Midbrain (tissue), 1 donor: ENCODE measurements at regions not wholly inside any gene's neighbourhood (a gene's known extent, or its start where the extent isn't known, plus 50 kb on each side); places are given as distances from the start of the nearest gene placed in this dataset.
A peak's percentile ranks its signal among the peaks of the same experiment; 100 is the strongest.

Experiments used
- DNase-seq: peaks from one replicate; lab custom pipeline; 2025; lab: John Stamatoyannopoulos, UW

- no peak for DNase-seq
These were observed 206.6 kb upstream of the GRIK3 start for GRCh38 chr1:37240897-37241296.

GRCh38 chr1:37242501-37242900 lies 208.2 kb upstream of the GRIK3 start:
- no peak for DNase-seq

GRCh38 chr1:37243368-37244082 lies 209.2 kb upstream of the GRIK3 start:
- DNase-seq: no peak

GRCh38 chr1:37244083-37244480 lies 209.8 kb upstream of the GRIK3 start:
- DNase-seq: no peak

GRCh38 chr1:37244815-37245214 lies 210.5 kb upstream of the GRIK3 start:
- DNase-seq: no peak

- no peak for DNase-seq
These were observed 212.3 kb upstream of the GRIK3 start for GRCh38 chr1:37246631-37247030.

- no peak for DNase-seq
These were observed 216.1 kb upstream of the GRIK3 start for GRCh38 chr1:37250371-37250770.

- DNase-seq: peak; percentile 63
These were observed 219.1 kb upstream of the ZC3H12A start for GRCh38 chr1:37255136-37255795.

- DNase-seq: no peak
These were observed 218.5 kb upstream of the ZC3H12A start for GRCh38 chr1:37255868-37256267.

- no peak for DNase-seq
These were observed 216.7 kb upstream of the ZC3H12A start for GRCh38 chr1:37257646-37258045.

- no peak for DNase-seq
These were observed 216.3 kb upstream of the ZC3H12A start for GRCh38 chr1:37258068-37258467.

GRCh38 chr1:37259019-37259418 lies 215.4 kb upstream of the ZC3H12A start:
- DNase-seq: no peak

- DNase-seq: no peak
These were observed 213.3 kb upstream of the ZC3H12A start for GRCh38 chr1:37261129-37261528.

GRCh38 chr1:37262439-37263170 lies 211.8 kb upstream of the ZC3H12A start:
- DNase-seq: no peak

- DNase-seq: no peak
These were observed 209.2 kb upstream of the ZC3H12A start for GRCh38 chr1:37265156-37265555.

- no peak for DNase-seq
These were observed 208.4 kb upstream of the ZC3H12A start for GRCh38 chr1:37265786-37266667.

- DNase-seq: no peak
These were observed 207.1 kb upstream of the ZC3H12A start for GRCh38 chr1:37267111-37267835.

GRCh38 chr1:37270639-37271038 lies 203.7 kb upstream of the ZC3H12A start:
- no peak for DNase-seq

- no peak for DNase-seq
These were observed 201.8 kb upstream of the ZC3H12A start for GRCh38 chr1:37272626-37273025.

GRCh38 chr1:37274486-37274885 lies 199.9 kb upstream of the ZC3H12A start:
- no peak for DNase-seq

GRCh38 chr1:37274938-37275631 lies 199.3 kb upstream of the ZC3H12A start:
- DNase-seq: no peak
